ENCODE measurements at regions not wholly inside any gene's neighbourhood (a gene's known extent, or its start where the extent isn't known, plus 50 kb on each side); places are given as distances from the start of the nearest gene placed in this dataset.

DNA sequence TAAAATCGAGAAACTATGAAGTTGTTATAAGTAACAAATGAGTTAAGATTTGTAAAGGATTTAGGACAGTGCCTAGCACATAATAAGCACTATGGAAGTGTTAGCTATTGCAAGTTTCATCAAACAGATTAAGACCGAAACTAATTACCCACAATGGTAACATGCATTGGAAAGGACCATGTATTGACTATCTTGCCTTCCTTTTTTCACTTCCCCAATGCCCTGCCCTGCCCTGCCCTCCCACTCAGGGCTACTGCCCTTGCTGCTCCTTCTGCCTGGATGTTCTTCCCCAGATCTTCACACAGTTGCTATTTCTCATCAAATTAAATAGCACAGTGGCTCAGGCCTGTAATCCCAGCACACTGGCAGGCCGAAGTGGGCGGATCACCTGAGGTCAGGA lies 202.1 kb upstream of the PSMD7 start:
- no peak for DNase-seq

GRCh38 chr16:74092336-74092735 lies 204.3 kb upstream of the PSMD7 start:
- DNase-seq: no peak

DNA sequence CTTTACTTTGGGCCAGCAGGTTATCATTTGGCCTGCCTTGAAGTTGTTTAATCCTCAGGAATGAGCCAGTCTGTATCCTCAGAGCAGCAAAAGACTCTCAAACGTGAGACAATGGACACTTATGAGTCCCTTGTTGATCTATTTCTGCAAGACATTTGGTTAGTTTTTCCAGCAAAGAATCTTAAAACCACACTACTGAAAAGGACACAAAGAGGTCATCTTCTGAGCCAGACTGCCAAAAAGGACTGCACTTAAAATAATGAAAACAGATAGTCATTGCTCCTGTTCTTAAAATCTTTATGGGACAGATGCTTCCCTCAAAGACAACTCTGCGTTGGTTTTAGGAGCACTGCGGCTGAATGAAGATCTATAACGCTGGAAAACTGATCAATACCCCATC lies 205.7 kb upstream of the PSMD7 start:
- DNase-seq: no peak

DNA sequence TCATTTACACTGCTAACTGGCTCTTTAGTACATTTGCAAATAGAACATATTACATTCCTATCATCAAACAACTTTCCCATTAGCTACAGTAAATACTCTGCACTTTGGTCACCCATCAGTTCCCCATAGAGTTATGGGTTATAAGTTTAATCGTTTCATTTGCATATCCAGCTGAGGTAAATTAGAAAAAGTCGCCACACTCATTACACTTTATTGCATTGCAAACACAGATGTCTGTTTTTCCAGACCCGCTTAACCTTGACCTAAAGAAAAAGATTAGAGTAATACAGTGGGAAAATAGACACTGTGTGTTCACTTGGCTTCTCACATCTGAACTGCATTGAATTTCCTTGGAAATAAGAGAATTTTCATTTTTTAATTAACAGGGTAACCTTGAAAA lies 213.1 kb upstream of the PSMD7 start:
- DNase-seq: no peak

DNA sequence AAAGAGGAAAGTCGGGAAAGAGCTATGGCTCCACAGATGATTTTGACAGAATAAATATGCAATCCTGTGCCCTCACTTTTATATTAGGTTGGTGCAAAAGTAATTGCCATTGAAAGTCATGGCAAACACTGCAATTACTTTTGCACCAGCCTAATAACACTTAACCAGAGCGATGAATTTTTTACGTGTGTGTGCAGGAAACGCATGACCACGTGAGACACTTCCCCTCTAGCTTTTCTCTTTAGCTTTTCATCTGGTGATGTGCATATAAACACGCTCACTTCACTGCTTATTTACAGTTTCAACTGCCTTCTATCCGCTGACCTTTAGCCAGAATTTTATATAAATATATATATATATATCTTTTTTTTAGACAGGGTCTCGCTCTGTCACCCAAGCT lies 216.3 kb upstream of the PSMD7 start:
- no peak for DNase-seq

GRCh38 chr16:74079232-74079586 lies 217.4 kb upstream of the PSMD7 start:
- DNase-seq: no peak

DNA sequence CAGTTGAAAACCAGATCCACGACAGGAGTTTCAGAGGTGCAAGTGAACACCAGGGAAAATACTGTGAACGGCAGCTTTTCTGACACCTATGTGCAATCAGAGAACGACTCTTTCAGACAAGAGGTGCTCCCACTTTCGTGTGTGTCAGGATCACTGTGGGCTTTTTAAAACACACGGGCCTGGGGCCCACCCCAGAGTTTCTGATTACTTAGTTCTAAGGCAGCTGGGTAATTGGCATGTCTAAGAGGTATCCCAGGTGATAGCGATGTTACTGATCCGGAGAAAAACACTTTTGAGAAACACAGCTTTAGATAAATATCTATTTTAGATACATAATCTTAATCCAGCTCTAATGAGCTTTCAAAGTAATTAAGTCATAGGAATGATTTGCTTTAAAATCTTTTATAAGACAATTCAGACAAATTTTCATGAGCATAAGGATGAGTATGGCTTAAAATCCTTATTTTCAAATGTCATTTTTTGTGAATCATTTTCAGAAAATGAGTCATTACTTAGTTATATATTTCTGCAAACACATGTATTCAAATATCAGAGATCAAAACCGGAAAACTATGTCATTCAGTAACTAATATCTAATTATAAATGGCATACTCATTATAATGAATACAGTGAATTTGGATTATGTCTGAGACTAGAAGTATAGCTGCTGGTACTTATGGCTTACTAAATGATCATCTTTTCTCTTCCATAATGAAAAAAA lies 217.9 kb upstream of the PSMD7 start:
- no peak for DNase-seq

DNA sequence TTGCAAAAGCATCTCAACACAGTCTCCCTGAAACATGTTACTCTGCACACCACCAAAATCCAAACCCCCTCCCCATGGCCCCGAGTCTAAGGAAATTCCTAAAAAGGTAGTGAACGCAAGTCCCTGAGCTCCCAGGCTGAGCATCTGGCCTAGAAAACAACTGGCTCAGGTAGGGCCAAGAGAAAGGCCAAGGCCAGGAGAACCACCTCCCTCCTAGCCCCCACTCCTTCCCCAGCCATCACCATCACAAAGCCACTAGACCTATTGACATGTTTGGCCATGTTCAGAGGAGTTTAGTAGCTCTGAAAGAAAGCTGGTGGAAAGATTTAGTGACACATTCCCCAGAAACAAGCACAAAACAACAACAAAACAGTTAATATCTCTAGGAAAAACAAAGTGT lies 220.0 kb upstream of the PSMD7 start:
- DNase-seq: no peak

DNA sequence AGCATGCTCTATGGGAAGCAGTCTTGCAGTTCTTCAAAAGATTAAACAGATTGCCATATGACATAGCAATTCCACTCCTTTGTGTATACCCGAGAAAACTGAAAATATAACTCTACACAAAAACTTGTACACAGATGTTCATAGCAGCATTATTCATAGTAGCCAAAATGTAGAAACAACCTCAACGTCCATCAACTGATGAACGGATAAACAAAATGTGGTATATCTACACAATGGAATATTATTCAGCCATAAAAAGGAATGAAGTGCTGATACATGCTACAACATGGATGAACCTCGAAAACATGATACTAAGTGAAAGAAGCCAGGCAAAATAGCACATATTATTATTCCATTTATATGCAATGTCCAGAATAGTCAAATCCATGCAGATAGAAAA lies 221.2 kb upstream of the PSMD7 start:
- DNase-seq: no peak

GRCh38 chr16:74073456-74073855 lies 223.2 kb upstream of the PSMD7 start:
- DNase-seq: no peak

DNA sequence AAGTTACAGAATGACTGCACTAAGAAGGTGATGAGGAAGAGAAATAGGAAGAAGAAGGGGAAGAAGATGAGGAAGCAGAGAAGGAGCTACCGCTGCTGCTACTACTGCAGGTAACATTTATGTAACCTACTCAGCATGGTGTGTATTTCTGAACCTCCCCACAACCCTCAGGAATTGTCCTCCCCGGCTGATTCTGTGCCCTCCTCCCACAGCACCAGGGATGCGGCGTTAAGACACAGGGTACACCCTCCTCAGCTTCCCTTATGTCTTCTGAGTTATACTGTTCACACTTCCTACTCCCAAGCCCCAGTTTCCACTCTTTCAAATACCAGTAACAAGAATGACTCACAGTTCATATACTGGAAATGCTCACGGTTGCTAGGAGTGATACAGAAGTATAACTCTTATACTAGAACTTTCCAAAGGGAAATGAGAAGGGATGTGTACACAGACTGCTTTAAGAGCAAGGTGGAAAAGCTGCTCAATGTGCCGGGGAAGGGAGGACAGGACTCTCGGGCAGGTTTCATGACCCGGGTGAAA lies 224.5 kb upstream of the PSMD7 start:
- no peak for DNase-seq

DNA sequence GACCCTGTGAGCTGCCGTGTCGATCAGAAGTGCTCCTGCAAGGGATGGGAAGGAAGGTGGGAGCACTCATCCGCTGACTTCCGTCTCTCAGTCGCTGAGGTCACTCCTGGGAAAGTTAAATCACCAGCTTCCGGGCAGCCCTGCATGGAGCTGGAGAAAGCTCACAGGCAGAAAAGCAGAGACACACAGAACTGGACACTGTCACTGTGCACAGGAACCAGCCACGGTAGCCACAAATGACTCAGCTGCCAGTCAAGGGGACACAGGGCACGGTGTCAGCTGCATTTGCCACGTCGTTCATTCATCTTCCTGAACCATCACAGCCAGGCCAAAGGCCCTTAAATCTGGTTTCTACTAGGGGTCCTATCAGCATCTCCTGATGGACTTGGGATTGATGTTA lies 226.4 kb upstream of the PSMD7 start:
- no peak for DNase-seq

DNA sequence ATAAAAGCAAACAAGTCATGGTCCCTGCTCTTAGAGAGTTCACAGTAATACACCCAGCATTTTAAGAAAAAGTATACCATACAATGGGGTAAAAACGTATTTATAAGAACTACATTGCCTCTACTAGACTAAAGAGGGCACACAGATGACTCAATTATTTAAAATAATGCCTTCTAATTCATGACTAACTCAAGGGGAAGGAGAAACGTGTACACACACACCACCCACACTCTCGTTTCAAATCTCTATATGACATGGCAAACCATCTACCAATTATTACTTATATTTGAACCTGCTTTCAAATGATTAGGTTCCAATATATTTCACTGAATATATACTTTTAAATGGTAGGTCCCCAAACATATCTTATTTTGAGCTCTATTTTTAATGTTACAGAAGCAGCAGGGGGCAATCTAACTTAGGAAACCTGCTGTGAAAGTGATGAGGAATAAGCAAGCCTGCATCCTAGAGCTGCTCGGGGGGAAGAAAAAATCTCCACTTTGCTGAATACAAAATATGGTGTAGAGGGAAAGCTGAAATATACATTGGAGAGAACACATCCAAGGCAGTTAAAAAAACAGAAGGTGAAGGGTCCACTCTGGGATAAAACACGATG lies 232.4 kb upstream of the PSMD7 start:
- no peak for DNase-seq

GRCh38 chr16:74053826-74054225 lies 242.8 kb upstream of the PSMD7 start:
- no peak for DNase-seq

DNA sequence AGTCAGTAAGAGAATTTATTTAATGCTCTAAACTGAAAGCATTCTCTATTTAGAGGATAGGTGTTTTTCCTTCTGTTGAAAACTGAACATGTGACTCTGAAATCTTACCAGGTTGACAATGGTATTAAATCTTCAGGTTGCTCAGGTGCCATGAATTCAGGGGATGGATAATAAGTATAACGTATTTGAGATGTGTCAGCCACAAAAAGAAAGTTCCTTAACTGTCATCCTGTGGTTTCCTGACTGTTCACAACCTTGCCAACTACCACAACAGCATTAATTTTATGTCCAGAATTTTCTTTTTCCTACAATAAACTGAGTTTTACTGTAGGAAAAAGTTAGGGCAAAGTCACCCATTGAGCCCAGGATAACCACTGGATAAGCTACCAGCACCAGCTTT lies 243.3 kb upstream of the PSMD7 start:
- no peak for DNase-seq

- no peak for DNase-seq
These were observed 244.6 kb upstream of the PSMD7 start for GRCh38 chr16:74052016-74052415.

- DNase-seq: no peak
These were observed 247.6 kb upstream of the PSMD7 start for GRCh38 chr16:74049027-74049426.

DNA sequence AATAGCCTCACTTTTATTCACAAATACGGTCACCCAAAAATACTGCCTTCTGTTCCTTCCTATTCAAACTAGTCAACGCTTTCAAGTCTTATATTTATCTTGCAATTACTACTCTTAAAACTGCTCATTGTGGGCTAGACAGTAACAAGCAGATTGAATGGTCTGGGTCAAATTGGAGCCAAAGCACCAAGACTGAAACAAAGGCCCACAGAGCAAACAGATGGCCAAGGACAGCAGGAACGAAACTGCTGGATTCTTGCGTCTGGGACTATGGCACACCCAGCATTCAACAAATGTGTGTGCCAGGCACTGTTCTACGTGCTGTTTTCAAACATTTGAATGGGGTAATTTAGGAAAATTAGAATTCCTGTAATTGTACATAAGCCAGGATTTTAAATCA lies 250.1 kb upstream of the PSMD7 start:
- DNase-seq: no peak

- no peak for DNase-seq
These were observed 251.1 kb upstream of the PSMD7 start for GRCh38 chr16:74045513-74045912.

DNA sequence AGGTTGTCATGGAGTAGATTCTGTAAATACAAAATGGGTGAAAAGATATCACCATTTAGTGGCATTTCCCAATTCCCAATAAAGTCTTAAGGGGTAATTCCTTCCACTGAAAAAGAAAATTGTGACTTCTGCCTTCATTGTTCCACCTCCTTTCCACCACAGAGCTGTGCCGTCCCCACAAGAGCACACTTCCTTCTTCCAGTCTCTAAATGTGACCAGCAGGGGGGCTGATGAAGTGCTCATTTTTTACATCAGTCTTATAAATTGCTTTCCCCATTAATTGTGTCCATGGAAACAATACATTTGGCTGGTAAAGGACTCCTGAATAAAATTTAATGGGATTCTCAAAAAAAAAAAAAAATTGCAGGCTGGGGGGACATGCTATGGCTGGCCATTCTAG lies 260.8 kb upstream of the PSMD7 start:
- DNase-seq: no peak

GRCh38 chr16:74034862-74035261 lies 261.8 kb upstream of the PSMD7 start:
- DNase-seq: no peak

GRCh38 chr16:74034200-74034599 lies 262.4 kb upstream of the PSMD7 start:
- DNase-seq: no peak

DNA sequence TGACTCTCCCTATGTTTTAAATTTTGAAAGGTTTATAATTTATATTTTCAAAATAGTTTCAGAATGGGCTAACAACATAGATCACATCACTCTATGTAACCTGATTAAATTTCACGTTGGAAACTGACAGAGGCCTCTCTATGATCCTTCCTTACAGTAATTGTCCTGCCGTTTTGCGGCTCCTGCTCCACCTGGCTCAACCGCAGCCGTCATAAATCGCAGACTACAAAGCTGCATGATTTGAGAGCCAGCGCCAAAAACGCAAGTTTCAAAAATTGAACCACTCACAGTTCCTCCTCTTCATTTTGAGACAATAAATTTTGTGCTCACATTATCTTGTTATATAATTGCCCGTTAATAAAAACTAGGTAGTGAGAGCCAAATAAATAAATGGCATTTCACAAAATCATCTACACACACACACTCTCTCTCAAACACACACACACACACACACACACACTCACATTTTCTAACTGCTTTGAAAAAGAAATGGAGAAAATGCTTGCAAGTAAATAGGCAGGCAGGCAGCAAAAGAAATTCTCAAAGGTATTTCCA lies 263.1 kb upstream of the PSMD7 start:
- no peak for DNase-seq

- no peak for DNase-seq
These were observed 265.1 kb upstream of the PSMD7 start for GRCh38 chr16:74031551-74031950.
